ENCODE measurements at regions not wholly inside any gene's neighbourhood (a gene's known extent, or its start where the extent isn't known, plus 50 kb on each side); places are given as distances from the start of the nearest gene placed in this dataset.
"Not testable (repeated sequence)": the region's sequence is repeated elsewhere in the genome, so short reads cannot be mapped to it uniquely, and the experiment has no call there.

DNA sequence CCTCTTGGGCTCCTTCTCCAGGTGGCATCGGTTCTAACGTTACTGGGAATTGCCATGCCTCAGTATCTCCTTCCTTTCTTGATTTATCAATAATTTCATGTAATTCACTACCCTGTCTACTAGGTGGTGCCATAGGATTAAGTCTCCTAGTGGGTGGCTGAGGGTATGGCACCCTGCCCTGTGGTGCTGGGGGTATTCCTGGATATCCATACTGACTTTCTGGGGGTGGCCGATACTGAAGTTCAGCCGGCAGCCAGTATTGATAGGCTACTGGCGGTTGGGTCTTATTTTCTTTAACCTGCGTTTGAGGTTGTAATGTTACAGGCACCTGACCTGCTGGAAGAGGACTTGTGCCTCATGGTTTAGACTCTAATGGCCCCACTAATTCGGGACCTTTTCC is 699.4 kb upstream of the CDH6 start:
- TF ChIP-seq, protein P1, sequence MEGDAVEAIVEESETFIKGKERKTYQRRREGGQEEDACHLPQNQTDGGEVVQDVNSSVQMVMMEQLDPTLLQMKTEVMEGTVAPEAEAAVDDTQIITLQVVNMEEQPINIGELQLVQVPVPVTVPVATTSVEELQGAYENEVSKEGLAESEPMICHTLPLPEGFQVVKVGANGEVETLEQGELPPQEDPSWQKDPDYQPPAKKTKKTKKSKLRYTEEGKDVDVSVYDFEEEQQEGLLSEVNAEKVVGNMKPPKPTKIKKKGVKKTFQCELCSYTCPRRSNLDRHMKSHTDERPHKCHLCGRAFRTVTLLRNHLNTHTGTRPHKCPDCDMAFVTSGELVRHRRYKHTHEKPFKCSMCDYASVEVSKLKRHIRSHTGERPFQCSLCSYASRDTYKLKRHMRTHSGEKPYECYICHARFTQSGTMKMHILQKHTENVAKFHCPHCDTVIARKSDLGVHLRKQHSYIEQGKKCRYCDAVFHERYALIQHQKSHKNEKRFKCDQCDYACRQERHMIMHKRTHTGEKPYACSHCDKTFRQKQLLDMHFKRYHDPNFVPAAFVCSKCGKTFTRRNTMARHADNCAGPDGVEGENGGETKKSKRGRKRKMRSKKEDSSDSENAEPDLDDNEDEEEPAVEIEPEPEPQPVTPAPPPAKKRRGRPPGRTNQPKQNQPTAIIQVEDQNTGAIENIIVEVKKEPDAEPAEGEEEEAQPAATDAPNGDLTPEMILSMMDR (IDR thresholded peaks at IDR 0.05): not testable (repeated sequence)
- TF ChIP-seq POLR2A (IDR thresholded peaks at IDR 0.05); POLR2AphosphoS5 (IDR thresholded peaks at IDR 0.05; ENCODE audit: insufficient read depth in 1 of 2, low read depth in 1 of 2): not testable (repeated sequence)
